HG03175 (cell line): ENCODE measurements at regions not wholly inside any gene's neighbourhood (a gene's known extent, or its start where the extent isn't known, plus 50 kb on each side); places are given as distances from the start of the nearest gene placed in this dataset.

ENCODE experiments used
- ATAC-seq: cut with Tn5 transposase; IDR thresholded peaks from one replicate; pipeline ENCODE4 v1.9.1; 2021; ENCODE audit warnings: mild to moderate bottlenecking, moderate library complexity; ENCODE audit not compliant: unreplicated experiment

DNA sequence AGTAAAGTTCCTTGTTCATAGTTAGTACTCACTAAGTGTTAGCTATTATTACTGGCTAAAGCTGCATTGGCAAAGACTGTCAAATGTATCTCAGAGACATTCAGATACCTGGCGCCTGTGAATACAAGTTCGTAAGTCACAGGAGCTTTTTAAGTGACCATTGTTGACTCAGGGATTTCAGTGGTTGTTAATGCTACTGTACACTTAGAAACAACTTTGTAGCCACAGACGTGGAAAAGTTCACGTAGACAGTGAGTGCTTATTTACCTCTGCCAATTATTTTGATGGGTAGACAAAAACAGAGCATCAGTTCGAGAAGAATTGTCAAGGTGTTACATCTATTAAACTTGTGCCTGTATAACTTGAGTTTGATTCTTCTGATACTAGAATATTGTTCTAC, 59.1 kb upstream of the RRP15 start:
- ATAC-seq, result no peak
